ENCODE measurements at regions not wholly inside any gene's neighbourhood (a gene's known extent, or its start where the extent isn't known, plus 50 kb on each side); places are given as distances from the start of the nearest gene placed in this dataset.
"Not testable (repeated sequence)": the region's sequence is repeated elsewhere in the genome, so short reads cannot be mapped to it uniquely, and the experiment has no call there.

DNA sequence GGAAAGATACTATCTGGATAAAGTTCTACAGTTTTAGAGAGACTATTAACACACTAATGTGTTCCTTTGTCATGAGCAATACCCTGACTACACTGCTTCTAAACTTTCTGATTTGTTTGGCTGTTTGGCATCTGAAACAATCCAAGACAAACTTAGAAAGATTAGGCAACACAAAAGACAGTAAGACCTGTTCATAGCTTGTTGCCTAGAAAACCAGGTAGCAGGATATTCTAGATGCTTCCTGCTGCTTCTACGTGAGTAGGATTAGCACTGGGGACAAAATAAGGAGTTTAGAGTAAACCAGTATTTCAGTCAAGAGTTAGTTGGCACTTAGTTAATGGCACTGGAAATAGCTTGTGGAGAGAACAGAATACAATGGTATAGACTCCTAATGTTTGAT is 256.5 kb downstream of the ZNF37A start:
- H3K79me2 ChIP-seq (ENCODE audit: control insufficient read depth, insufficient read depth, low read length); H2AFZ ChIP-seq (ENCODE audit: low read depth, low read length); BruUV-seq (replicated peaks); H3K9ac ChIP-seq (replicated peaks; ENCODE audit: extremely low read depth, insufficient read depth, low read length); H3K4me2 ChIP-seq (ENCODE audit: insufficient read depth, low read length); H3K9me3 ChIP-seq (replicated peaks; ENCODE audit: control insufficient read depth, insufficient read depth, low read length); H4K20me1 ChIP-seq (replicated peaks; ENCODE audit: control insufficient read depth, extremely low read depth, insufficient read depth, low read length); H3K27me3 ChIP-seq (ENCODE audit: control insufficient read depth in 2 of 2, insufficient read depth in 2 of 2, low read length in 2 of 2); dilution Hi-C loops (cut with MboI; ENCODE audit: extremely low pct_ligation_motif_present, low sequenced_read_pairs); H3K4me3 ChIP-seq (replicated peaks in 1 of 3; ENCODE audit: insufficient read depth in 1 of 3, low read depth in 1 of 3, low read length in 3 of 3); H3K36me3 ChIP-seq (ENCODE audit: control insufficient read depth in 2 of 2, extremely low read depth in 1 of 2, insufficient read depth in 2 of 2, low read length in 2 of 2); H3K4me1 ChIP-seq (ENCODE audit: control insufficient read depth, extremely low read depth, insufficient read depth, low read length); DNase-seq (ENCODE audit: low read depth, low spot score); H3K9me1 ChIP-seq (replicated peaks; ENCODE audit: control insufficient read depth, extremely low read depth, insufficient read depth, low read length); CTCF ChIA-PET; intact Hi-C loops (cut with micrococcal nuclease); H3K27ac ChIP-seq (ENCODE audit: insufficient read depth, low read depth, low read length); FAIRE-seq; POLR2A ChIA-PET: not testable (repeated sequence)

DNA sequence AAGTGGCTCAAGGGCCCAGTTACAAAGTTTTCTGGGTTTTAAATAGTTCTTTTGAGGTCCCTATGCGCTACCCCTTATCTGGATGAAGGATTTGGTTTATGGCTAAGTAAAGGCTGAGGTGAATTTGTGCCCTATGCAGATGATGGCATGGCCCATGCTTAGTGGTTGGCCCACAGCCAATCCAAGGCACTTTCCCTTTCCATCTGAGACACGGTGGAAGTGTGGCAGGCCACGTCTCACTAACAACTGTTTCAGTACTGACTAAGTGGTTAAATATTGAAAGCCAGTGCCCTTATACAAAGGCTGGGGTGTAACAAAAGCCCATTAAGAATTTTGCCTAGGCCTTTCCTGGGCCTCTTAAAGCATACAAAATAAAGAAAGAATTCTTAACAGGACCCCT is 260.3 kb downstream of the ZNF37A start:
- POLR2A ChIA-PET; intact Hi-C loops (cut with micrococcal nuclease); H3K9me3 ChIP-seq (replicated peaks; ENCODE audit: control insufficient read depth, insufficient read depth, low read length); H2AFZ ChIP-seq (ENCODE audit: low read depth, low read length); H3K36me3 ChIP-seq (ENCODE audit: control insufficient read depth in 2 of 2, extremely low read depth in 1 of 2, insufficient read depth in 2 of 2, low read length in 2 of 2); H3K27me3 ChIP-seq (ENCODE audit: control insufficient read depth in 2 of 2, insufficient read depth in 2 of 2, low read length in 2 of 2); BruUV-seq (replicated peaks); DNase-seq (ENCODE audit: low read depth, low spot score); CTCF ChIA-PET; H3K79me2 ChIP-seq (ENCODE audit: control insufficient read depth, insufficient read depth, low read length); dilution Hi-C loops (cut with MboI; ENCODE audit: extremely low pct_ligation_motif_present, low sequenced_read_pairs); H3K27ac ChIP-seq (ENCODE audit: insufficient read depth, low read depth, low read length); H3K4me2 ChIP-seq (ENCODE audit: insufficient read depth, low read length); FAIRE-seq; H4K20me1 ChIP-seq (replicated peaks; ENCODE audit: control insufficient read depth, extremely low read depth, insufficient read depth, low read length); H3K9me1 ChIP-seq (replicated peaks; ENCODE audit: control insufficient read depth, extremely low read depth, insufficient read depth, low read length); H3K4me1 ChIP-seq (ENCODE audit: control insufficient read depth, extremely low read depth, insufficient read depth, low read length); H3K9ac ChIP-seq (replicated peaks; ENCODE audit: extremely low read depth, insufficient read depth, low read length); H3K4me3 ChIP-seq (replicated peaks in 1 of 3; ENCODE audit: insufficient read depth in 1 of 3, low read depth in 1 of 3, low read length in 3 of 3): not testable (repeated sequence)

DNA sequence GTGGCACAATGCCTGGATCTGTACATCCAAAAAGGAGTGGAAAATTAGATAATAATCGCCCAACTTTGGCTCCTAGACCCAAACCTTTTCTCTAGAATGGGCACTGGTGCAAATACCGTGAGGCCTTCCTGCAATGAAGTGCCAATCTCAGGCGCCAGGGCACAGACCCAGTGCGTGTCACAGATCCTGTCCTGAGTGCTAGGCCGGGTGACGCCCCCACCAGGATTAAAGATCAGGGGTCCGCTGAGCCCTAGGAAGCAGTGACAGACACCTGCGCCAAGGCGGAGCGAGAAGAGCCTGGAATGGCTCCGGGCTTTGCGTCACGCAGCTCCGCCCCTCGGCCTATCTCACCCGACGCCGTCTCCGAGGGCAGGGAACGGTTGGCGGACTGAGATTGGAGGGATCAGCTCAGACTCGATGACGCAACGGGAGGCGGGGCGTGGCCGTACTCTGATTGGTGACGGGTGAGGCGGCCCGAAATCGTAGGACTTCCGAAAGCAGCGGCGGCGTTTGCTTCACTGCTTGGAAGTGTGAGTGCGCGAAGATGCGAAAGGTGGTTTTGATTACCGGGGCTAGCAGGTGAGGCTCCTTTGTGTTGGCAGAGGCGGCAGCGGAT is 261.9 kb downstream of the ZNF37A start:
- POLR2A ChIA-PET; CTCF ChIA-PET; H3K79me2 ChIP-seq (ENCODE audit: control insufficient read depth, insufficient read depth, low read length); H3K36me3 ChIP-seq (ENCODE audit: control insufficient read depth in 2 of 2, extremely low read depth in 1 of 2, insufficient read depth in 2 of 2, low read length in 2 of 2); H3K9me1 ChIP-seq (replicated peaks; ENCODE audit: control insufficient read depth, extremely low read depth, insufficient read depth, low read length); H3K9ac ChIP-seq (replicated peaks; ENCODE audit: extremely low read depth, insufficient read depth, low read length); H3K9me3 ChIP-seq (replicated peaks; ENCODE audit: control insufficient read depth, insufficient read depth, low read length); H3K27me3 ChIP-seq (ENCODE audit: control insufficient read depth in 2 of 2, insufficient read depth in 2 of 2, low read length in 2 of 2); intact Hi-C loops (cut with micrococcal nuclease); H3K4me1 ChIP-seq (ENCODE audit: control insufficient read depth, extremely low read depth, insufficient read depth, low read length); BruUV-seq (replicated peaks); H4K20me1 ChIP-seq (replicated peaks; ENCODE audit: control insufficient read depth, extremely low read depth, insufficient read depth, low read length); dilution Hi-C loops (cut with MboI; ENCODE audit: extremely low pct_ligation_motif_present, low sequenced_read_pairs): not testable (repeated sequence)
- peak; percentile 98 for FAIRE-seq
- DNase-seq (ENCODE audit: low read depth, low spot score): peak; percentile 69
- Histone ChIP-seq H3K27ac (ENCODE audit: insufficient read depth, low read depth, low read length) (peak overlapping the region; percentile 61), H3K4me2 (ENCODE audit: insufficient read depth, low read length) (peak overlapping the region; percentile 53), H2AFZ (ENCODE audit: low read depth, low read length) (peak overlapping the region; percentile 92), H3K4me3 (replicated peaks in 1 of 3; ENCODE audit: insufficient read depth in 1 of 3, low read depth in 1 of 3, low read length in 3 of 3) (peak overlapping the region; percentile 5 to 62 (median 46))

DNA sequence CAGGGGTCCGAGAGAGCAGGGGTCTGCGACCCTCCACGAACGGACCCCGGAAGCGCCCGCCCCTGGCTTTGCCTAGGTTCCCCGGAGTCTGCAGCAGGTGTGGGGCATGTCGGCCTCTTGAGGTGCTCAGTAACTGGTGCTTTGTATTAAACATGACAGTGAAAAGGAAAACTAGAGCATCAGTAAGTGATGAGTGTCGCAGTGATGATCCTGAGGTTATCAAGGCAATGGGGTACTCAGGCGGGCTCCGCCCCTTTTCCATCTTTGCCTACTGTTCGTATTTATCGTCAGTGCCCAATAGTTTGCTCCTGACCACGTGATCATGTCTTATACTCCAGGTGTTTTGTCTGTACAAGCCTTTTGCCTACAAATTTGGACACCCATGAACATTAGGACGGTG is 262.4 kb downstream of the ZNF37A start:
- H3K9me1 ChIP-seq (replicated peaks; ENCODE audit: control insufficient read depth, extremely low read depth, insufficient read depth, low read length); CTCF ChIA-PET; H3K27me3 ChIP-seq (ENCODE audit: control insufficient read depth in 2 of 2, insufficient read depth in 2 of 2, low read length in 2 of 2); H3K27ac ChIP-seq (ENCODE audit: insufficient read depth, low read depth, low read length); H3K36me3 ChIP-seq (ENCODE audit: control insufficient read depth in 2 of 2, extremely low read depth in 1 of 2, insufficient read depth in 2 of 2, low read length in 2 of 2); intact Hi-C loops (cut with micrococcal nuclease); H3K9ac ChIP-seq (replicated peaks; ENCODE audit: extremely low read depth, insufficient read depth, low read length); H3K79me2 ChIP-seq (ENCODE audit: control insufficient read depth, insufficient read depth, low read length); POLR2A ChIA-PET; H3K9me3 ChIP-seq (replicated peaks; ENCODE audit: control insufficient read depth, insufficient read depth, low read length); H4K20me1 ChIP-seq (replicated peaks; ENCODE audit: control insufficient read depth, extremely low read depth, insufficient read depth, low read length); H2AFZ ChIP-seq (ENCODE audit: low read depth, low read length); H3K4me1 ChIP-seq (ENCODE audit: control insufficient read depth, extremely low read depth, insufficient read depth, low read length); dilution Hi-C loops (cut with MboI; ENCODE audit: extremely low pct_ligation_motif_present, low sequenced_read_pairs): not testable (repeated sequence)
- FAIRE-seq: peak; percentile 69
- TSS peak; percentile 67 for BruUV-seq (replicated peaks)
- Histone ChIP-seq H3K4me3 (replicated peaks in 1 of 3; ENCODE audit: insufficient read depth in 1 of 3, low read depth in 1 of 3, low read length in 3 of 3) (peak overlapping the region; percentile 5 to 63 (median 46)), H3K4me2 (ENCODE audit: insufficient read depth, low read length) (peak overlapping the region; percentile 55)
- DNase-seq (ENCODE audit: low read depth, low spot score): peak; percentile 4

All from endothelial cell of umbilical vein (primary cell).